ENCODE measurements at regions not wholly inside any gene's neighbourhood (a gene's known extent, or its start where the extent isn't known, plus 50 kb on each side); places are given as distances from the start of the nearest gene placed in this dataset.
"Not testable (repeated sequence)": the region's sequence is repeated elsewhere in the genome, so short reads cannot be mapped to it uniquely, and the experiment has no call there.

DNA sequence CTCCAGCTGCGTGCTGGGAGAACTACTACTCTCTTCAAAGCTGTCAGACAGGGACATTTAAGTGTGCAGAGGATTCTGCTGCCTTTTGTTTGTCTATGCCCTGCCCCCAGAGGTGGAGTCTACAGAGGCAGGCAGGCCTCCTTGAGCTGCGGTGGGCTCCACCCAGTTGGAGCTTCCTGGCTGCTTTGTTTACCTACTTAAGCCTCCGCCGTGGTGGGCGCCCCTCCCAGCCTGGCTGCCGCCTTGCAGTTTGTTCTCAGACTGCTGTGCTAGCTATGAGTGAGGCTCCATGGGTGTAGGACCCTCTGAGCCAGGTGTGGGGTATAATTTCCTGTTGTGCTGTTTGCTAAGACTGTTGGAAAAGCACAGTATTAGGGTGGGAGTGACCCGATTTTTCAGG is 49.9 kb upstream of the ABCD2 start:
- CTCF ChIA-PET (ENCODE audit: low intra/inter-chr PET ratio); H3K36me3 ChIP-seq (ENCODE audit: control insufficient read depth, insufficient read depth, low read length); H3K4me1 ChIP-seq (replicated peaks in 1 of 2; ENCODE audit: control insufficient read depth in 2 of 2, insufficient read depth in 2 of 2, low read length in 2 of 2); H3K27me3 ChIP-seq (ENCODE audit: control insufficient read depth in 2 of 2, insufficient read depth in 2 of 2, low read length in 2 of 2); POLR2A ChIA-PET; H4K20me1 ChIP-seq (replicated peaks; ENCODE audit: control insufficient read depth, insufficient read depth, low read length); H3K9me3 ChIP-seq (replicated peaks; ENCODE audit: control insufficient read depth, insufficient read depth, low read depth, low read length); H3K9me1 ChIP-seq (ENCODE audit: control insufficient read depth, insufficient read depth, low read length); in situ Hi-C loops (cut with MboI); H2AFZ ChIP-seq (ENCODE audit: low read depth, low read length); DNase-seq (ENCODE audit: extremely low read depth in 1 of 4, low spot score in 3 of 4); BruUV-seq (replicated peaks); H3K27ac ChIP-seq (ENCODE audit: extremely low read depth, low read depth, low read length); H3K9ac ChIP-seq (ENCODE audit: insufficient read depth in 1 of 2, low read depth in 2 of 2, low read length in 2 of 2); FAIRE-seq; H3K4me3 ChIP-seq; ATAC-seq; H3K4me2 ChIP-seq (ENCODE audit: insufficient read depth, low read length); H3K79me2 ChIP-seq (ENCODE audit: control insufficient read depth, insufficient read depth, low read length); intact Hi-C loops (cut with micrococcal nuclease): not testable (repeated sequence)
- WGBS (ENCODE audit: insufficient coverage, low coverage, missing lambda C conversion rate): 23% methylated on average over 7 of the region's 7 CpGs

Measured in K562 (cell line).